B cell (primary cell): ENCODE measurements at regions not wholly inside any gene's neighbourhood (a gene's known extent, or its start where the extent isn't known, plus 50 kb on each side); places are given as distances from the start of the nearest gene placed in this dataset.

ENCODE experiments used
- CTCF ChIP-seq: fragments of 200-600 bp; IDR thresholded peaks from one replicate; pipeline ENCODE4 v1.8.0; 2022; ENCODE audit warnings: antibody characterized with exemption, mild to moderate bottlenecking
- EZH2 ChIP-seq: IDR thresholded peaks from 2 replicates; pipeline ENCODE4 v1.6.1; 2012; ENCODE audit warnings: borderline replicate concordance, low read depth, mild to moderate bottlenecking, moderate library complexity, low read length; ENCODE audit not compliant: insufficient read depth, poor library complexity, severe bottlenecking

GRCh38 chr12:105840384-105840783, 298.4 kb downstream of the NUAK1 start:
- TF ChIP-seq CTCF (no peak), EZH2 (no peak)
